ENCODE measurements at regions not wholly inside any gene's neighbourhood (a gene's known extent, or its start where the extent isn't known, plus 50 kb on each side); places are given as distances from the start of the nearest gene placed in this dataset.

GRCh38 chr3:14329842-14330241 lies 72.6 kb upstream of the SLC6A6 start:
- TF ChIP-seq CTCF (IDR thresholded peaks at IDR 0.05) (no peak), POLR2A (IDR thresholded peaks at IDR 0.05) (no peak)
